ENCODE measurements at regions not wholly inside any gene's neighbourhood (a gene's known extent, or its start where the extent isn't known, plus 50 kb on each side); places are given as distances from the start of the nearest gene placed in this dataset.

DNA sequence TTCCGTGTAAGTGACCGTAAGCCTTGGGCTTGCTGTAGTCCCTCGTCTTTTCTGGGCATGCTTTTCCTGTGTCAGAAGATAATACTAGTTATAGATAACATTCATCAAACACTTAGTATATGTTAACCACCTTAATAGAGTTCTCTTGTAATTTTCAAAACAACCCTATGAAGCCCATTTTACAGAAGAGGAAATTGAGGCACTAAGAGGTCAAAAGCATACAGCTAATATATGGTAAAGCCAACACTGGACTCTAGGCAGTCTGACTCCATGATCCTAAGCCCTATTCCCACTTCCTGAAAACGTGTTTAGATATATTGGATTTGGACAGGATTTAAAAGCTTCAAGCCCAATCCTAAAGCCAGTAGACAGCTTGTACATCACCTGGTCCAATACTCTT lies 153.8 kb downstream of the CEP120 start:
- TF ChIP-seq CTCF (IDR thresholded peaks at IDR 0.05 in 4 of 5, conservative IDR thresholded peaks at IDR 0.05 in 1 of 5) = no peak
- no peak for TF ChIP-seq POLR2A (IDR thresholded peaks at IDR 0.05)
- in situ Hi-C loops (cut with MboI; ENCODE audit: low sequenced_read_pairs in 4 of 4) = no loop called here
- Histone ChIP-seq H3K36me3 (no peaks in the 10 kb centered on the region), H3K4me1 (no peaks in the 10 kb centered on the region), H3K27ac (no peak overlapping the region), H3K27me3 (no peaks in the 10 kb centered on the region), H3K4me3 (no peak overlapping the region), H3K9me3 (no peaks in the 10 kb centered on the region)
- DNase-seq = no peak
- intact Hi-C loops (cut with DNase I; ENCODE audit: low total_unique reads) = no loop called here
- no peak for ATAC-seq

DNA sequence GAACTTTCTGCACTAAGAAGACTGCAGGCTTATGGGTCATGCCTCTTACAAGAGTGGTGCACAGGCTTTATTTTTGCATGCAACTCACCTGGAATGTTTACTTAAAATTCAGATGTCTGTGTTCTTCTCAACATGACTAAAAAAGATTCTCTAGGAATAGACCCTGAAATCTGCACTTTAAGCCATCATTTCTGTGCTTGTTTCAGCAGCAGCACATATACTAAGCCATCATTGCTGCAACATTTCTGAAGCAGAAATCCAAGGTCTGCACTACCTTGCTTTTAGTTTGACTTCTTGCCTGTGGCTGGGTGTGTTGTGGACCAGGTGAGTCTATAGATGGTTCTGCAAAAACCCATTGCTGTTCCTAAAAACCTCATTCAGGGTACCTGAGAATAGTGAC lies 156.8 kb downstream of the CEP120 start:
- ATAC-seq (no peak), DNase-seq (no peak)
- in situ Hi-C loops (cut with MboI; ENCODE audit: low sequenced_read_pairs in 4 of 4) = no loop called here
- no peaks in the 10 kb centered on the region for H3K36me3 ChIP-seq
- no peaks in the 10 kb centered on the region for H3K4me1 ChIP-seq
- H3K27ac ChIP-seq = no peak overlapping the region
- no peak overlapping the region for H3K4me3 ChIP-seq
- H3K9me3 ChIP-seq = no peaks in the 10 kb centered on the region
- intact Hi-C loops (cut with DNase I; ENCODE audit: low total_unique reads) = no loop called here
- no peaks in the 10 kb centered on the region for H3K27me3 ChIP-seq
- no peak for TF ChIP-seq CTCF (IDR thresholded peaks at IDR 0.05 in 4 of 5, conservative IDR thresholded peaks at IDR 0.05 in 1 of 5)
- no peak for TF ChIP-seq POLR2A (IDR thresholded peaks at IDR 0.05)

- no peak overlapping the region for H3K4me3 ChIP-seq
- ATAC-seq (no peak), DNase-seq (no peak)
- no peak for TF ChIP-seq CTCF (IDR thresholded peaks at IDR 0.05 in 4 of 5, conservative IDR thresholded peaks at IDR 0.05 in 1 of 5)
- TF ChIP-seq POLR2A (IDR thresholded peaks at IDR 0.05) = no peak
- H3K27me3 ChIP-seq = no peaks in the 10 kb centered on the region
- H3K27ac ChIP-seq = no peak overlapping the region
- no peaks in the 10 kb centered on the region for H3K9me3 ChIP-seq
- no peaks in the 10 kb centered on the region for H3K4me1 ChIP-seq
- H3K36me3 ChIP-seq = no peaks in the 10 kb centered on the region
- intact Hi-C loops (cut with DNase I; ENCODE audit: low total_unique reads) (no loop called here), in situ Hi-C loops (cut with MboI; ENCODE audit: low sequenced_read_pairs in 4 of 4) (no loop called here)
These were observed 157.7 kb downstream of the CEP120 start for GRCh38 chr5:123265551-123265950.

GRCh38 chr5:123264394-123264793 lies 158.8 kb downstream of the CEP120 start:
- TF ChIP-seq POLR2A (IDR thresholded peaks at IDR 0.05) (no peak), CTCF (IDR thresholded peaks at IDR 0.05 in 4 of 5, conservative IDR thresholded peaks at IDR 0.05 in 1 of 5) (no peak)
- Histone ChIP-seq H3K4me1 (no peaks in the 10 kb centered on the region), H3K9me3 (no peaks in the 10 kb centered on the region), H3K27ac (no peak overlapping the region), H3K27me3 (no peaks in the 10 kb centered on the region), H3K4me3 (no peak overlapping the region), H3K36me3 (no peaks in the 10 kb centered on the region)
- DNase-seq (no peak), ATAC-seq (no peak)
- intact Hi-C loops (cut with DNase I; ENCODE audit: low total_unique reads) = no loop called here
- in situ Hi-C loops (cut with MboI; ENCODE audit: low sequenced_read_pairs in 4 of 4) = no loop called here

DNA sequence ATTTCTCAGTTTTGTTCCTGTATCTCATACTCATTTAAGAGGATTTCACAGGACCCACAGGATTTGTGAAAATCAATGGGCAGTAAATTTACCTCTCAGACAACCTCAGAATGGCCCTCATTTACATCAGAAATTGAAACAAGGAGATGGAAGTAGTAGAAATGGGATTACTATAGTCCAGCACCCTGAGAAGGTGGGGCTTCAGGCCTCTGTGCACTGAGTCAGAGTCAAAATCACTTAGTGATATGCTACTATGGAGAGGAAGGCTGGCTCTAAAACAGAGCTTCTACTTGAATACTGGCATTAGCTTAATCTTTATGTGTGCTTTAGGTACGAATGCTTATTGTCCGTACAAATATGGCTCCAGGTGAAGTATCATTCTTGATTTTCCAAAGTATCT lies 159.3 kb downstream of the CEP120 start:
- intact Hi-C loops (cut with DNase I; ENCODE audit: low total_unique reads) (no loop called here), in situ Hi-C loops (cut with MboI; ENCODE audit: low sequenced_read_pairs in 4 of 4) (no loop called here)
- Histone ChIP-seq H3K27ac (no peak overlapping the region), H3K27me3 (no peaks in the 10 kb centered on the region), H3K4me3 (no peak overlapping the region), H3K9me3 (no peaks in the 10 kb centered on the region), H3K4me1 (no peaks in the 10 kb centered on the region), H3K36me3 (no peaks in the 10 kb centered on the region)
- DNase-seq (no peak), ATAC-seq (no peak)
- TF ChIP-seq POLR2A (IDR thresholded peaks at IDR 0.05) (no peak), CTCF (IDR thresholded peaks at IDR 0.05 in 4 of 5, conservative IDR thresholded peaks at IDR 0.05 in 1 of 5) (no peak)
